DND-41 (cell line): ENCODE measurements at regions not wholly inside any gene's neighbourhood (a gene's known extent, or its start where the extent isn't known, plus 50 kb on each side); places are given as distances from the start of the nearest gene placed in this dataset.
"Not testable (repeated sequence)": the region's sequence is repeated elsewhere in the genome, so short reads cannot be mapped to it uniquely, and the experiment has no call there.

Experiments
- ATAC-seq: fragments of 200-7000 bp; cut with Tn5 transposase; 3 replicates; pipeline ENCODE4 v1.9.1; 2021; ENCODE audit warnings: low read depth; ENCODE audit not compliant: insufficient read depth
- DNase-seq: peaks from one replicate; pipeline ENCODE4 v3.0.0-alpha.2; 2020
- H2AFZ ChIP-seq: 2 replicates; pipeline ENCODE4 v1.6.0; 2012; ENCODE audit warnings: low read depth, low read length
- H3K27ac ChIP-seq: 2 replicates; pipeline ENCODE4 v1.5.1; 2012; ENCODE audit warnings: low read length, inconsistent platforms
- H3K27me3 ChIP-seq: fragments of 200-600 bp; sonication (generic); 2 replicates; pipeline ENCODE4 v1.6.0; 2012; ENCODE audit warnings: low read length, mild to moderate bottlenecking, inconsistent platforms; ENCODE audit not compliant: insufficient read depth, poor library complexity
- H3K36me3 ChIP-seq: 2 replicates; pipeline ENCODE4 v1.5.1; 2012; ENCODE audit warnings: low read length, inconsistent platforms; ENCODE audit not compliant: insufficient read depth
- H3K4me1 ChIP-seq: 2 replicates; pipeline ENCODE4 v1.5.1; 2012; ENCODE audit warnings: mild to moderate bottlenecking, low read length; ENCODE audit not compliant: insufficient read depth
- H3K4me2 ChIP-seq: 2 replicates; pipeline ENCODE4 v1.6.0; 2012; ENCODE audit warnings: mild to moderate bottlenecking, moderate library complexity, low read length, inconsistent platforms; ENCODE audit not compliant: insufficient read depth
- H3K4me3 ChIP-seq, 2 experiments: fragments of 200-600 bp in 1 of 2; shearing (Covaris generic) in 1 of 2; 2 replicates each; pipeline ENCODE4 v1.5.1; 2012 to 2016; ENCODE audit warnings: inconsistent platforms in 2 of 2, low read length in 2 of 2, mild to moderate bottlenecking in 2 of 2, low read depth in 1 of 2, moderate library complexity in 1 of 2
- H3K79me2 ChIP-seq: 2 replicates; pipeline ENCODE4 v1.6.0; 2012; ENCODE audit warnings: low read length, inconsistent platforms; ENCODE audit not compliant: insufficient read depth
- H3K9ac ChIP-seq: 2 replicates; pipeline ENCODE4 v1.6.0; 2012; ENCODE audit warnings: low read depth, mild to moderate bottlenecking, inconsistent platforms, low read length, moderate library complexity
- H3K9me3 ChIP-seq: 2 replicates; pipeline ENCODE4 v1.5.1; 2012; ENCODE audit warnings: low read length, moderate library complexity, mild to moderate bottlenecking, inconsistent platforms; ENCODE audit not compliant: insufficient read depth, severe bottlenecking
- H4K20me1 ChIP-seq: 2 replicates; pipeline ENCODE4 v1.6.0; 2012; ENCODE audit warnings: low read length; ENCODE audit not compliant: insufficient read depth
- CTCF ChIP-seq: IDR thresholded peaks from 2 replicates; pipeline ENCODE4 v1.5.1; 2012; ENCODE audit warnings: borderline replicate concordance, low read length, moderate library complexity, mild to moderate bottlenecking; ENCODE audit not compliant: poor library complexity, severe bottlenecking; ENCODE audit errors: extremely low read depth
- EZH2 ChIP-seq: IDR thresholded peaks from 3 replicates; pipeline ENCODE4 v1.6.1; 2012; ENCODE audit warnings: borderline replicate concordance, low read depth, mild to moderate bottlenecking, moderate library complexity, low read length, inconsistent platforms; ENCODE audit not compliant: severe bottlenecking

GRCh38 chrY:7835416-7835815 is 923.9 kb upstream of the AMELY start:
- no peaks in the 10 kb centered on the region for H3K4me1 ChIP-seq
- H3K79me2 ChIP-seq, result no peaks in the 10 kb centered on the region
- H3K27ac ChIP-seq, result no peak overlapping the region
- no peaks in the 10 kb centered on the region for H3K27me3 ChIP-seq
- no peak for ATAC-seq
- no peak overlapping the region for H3K9ac ChIP-seq
- no peaks in the 10 kb centered on the region for H3K36me3 ChIP-seq
- no peak for DNase-seq
- no peak overlapping the region for H3K4me3 ChIP-seq
- no peaks in the 10 kb centered on the region for H4K20me1 ChIP-seq
- no peaks in the 10 kb centered on the region for H3K9me3 ChIP-seq
- TF ChIP-seq EZH2, result no peak
- no peak for TF ChIP-seq CTCF
- H3K4me2 ChIP-seq, result no peak overlapping the region
- H2AFZ ChIP-seq, result no peak overlapping the region

GRCh38 chrY:7834284-7834683 is 922.7 kb upstream of the AMELY start:
- ATAC-seq (no peak), DNase-seq (no peak)
- Histone ChIP-seq H2AFZ (no peak overlapping the region), H3K79me2 (no peaks in the 10 kb centered on the region), H3K9me3 (no peaks in the 10 kb centered on the region), H3K4me1 (no peaks in the 10 kb centered on the region), H4K20me1 (no peaks in the 10 kb centered on the region), H3K36me3 (no peaks in the 10 kb centered on the region), H3K27ac (no peak overlapping the region), H3K27me3 (no peaks in the 10 kb centered on the region), H3K4me3 (no peak overlapping the region), H3K9ac (no peak overlapping the region), H3K4me2 (no peak overlapping the region)
- no peak for TF ChIP-seq CTCF
- no peak for TF ChIP-seq EZH2

GRCh38 chrY:7830881-7831280 is 919.3 kb upstream of the AMELY start:
- not testable (repeated sequence) for H3K27me3 ChIP-seq, H3K4me2 ChIP-seq, H3K4me3 ChIP-seq, H3K79me2 ChIP-seq, H3K27ac ChIP-seq, H3K4me1 ChIP-seq, H3K9me3 ChIP-seq, H3K36me3 ChIP-seq, DNase-seq, H3K9ac ChIP-seq, H4K20me1 ChIP-seq, ATAC-seq, H2AFZ ChIP-seq

GRCh38 chrY:7826533-7826932 is 915.0 kb upstream of the AMELY start:
- Histone ChIP-seq H3K4me3 (no peak overlapping the region), H3K4me1 (no peaks in the 10 kb centered on the region), H3K27me3 (no peaks in the 10 kb centered on the region), H3K9ac (no peak overlapping the region), H3K4me2 (no peak overlapping the region), H2AFZ (no peak overlapping the region), H3K9me3 (no peaks in the 10 kb centered on the region), H3K36me3 (no peaks in the 10 kb centered on the region), H4K20me1 (no peaks in the 10 kb centered on the region), H3K27ac (no peak overlapping the region), H3K79me2 (no peaks in the 10 kb centered on the region)
- TF ChIP-seq EZH2 (no peak), CTCF (no peak)
- no peak for ATAC-seq
- DNase-seq, result no peak
